Mesothelial cell of epicardium (in vitro differentiated cells): ENCODE measurements at regions not wholly inside any gene's neighbourhood (a gene's known extent, or its start where the extent isn't known, plus 50 kb on each side); places are given as distances from the start of the nearest gene placed in this dataset.
A peak's percentile ranks its signal among the peaks of the same experiment; 100 is the strongest.

Experiments used
- DNase-seq, 2 experiments: peaks; one replicate each; pipeline ENCODE4 v3.0.0; 2021; ENCODE audit warnings: low spot score in 2 of 2; ENCODE audit not compliant: unreplicated experiment in 2 of 2
- H3K27ac Mint-ChIP-seq: 2 replicates; pipeline ENCODE4 v1.8.0; 2021; ENCODE audit warnings: mixed read lengths
- H3K27me3 Mint-ChIP-seq: 2 replicates; pipeline ENCODE4 v1.8.0; 2021; ENCODE audit warnings: low read depth, mixed read lengths
- H3K36me3 Mint-ChIP-seq: 2 replicates; pipeline ENCODE4 v1.8.0; 2021; ENCODE audit warnings: mixed read lengths
- H3K4me1 Mint-ChIP-seq: 2 replicates; pipeline ENCODE4 v1.8.0; 2021; ENCODE audit warnings: mixed read lengths
- H3K4me3 Mint-ChIP-seq: 2 replicates; pipeline ENCODE4 v1.8.0; 2021; ENCODE audit warnings: mild to moderate bottlenecking, moderate library complexity, mixed read lengths
- H3K9me3 Mint-ChIP-seq: 2 replicates; pipeline ENCODE4 v1.8.0; 2021; ENCODE audit warnings: mixed read lengths
- TF ChIP-seq, protein P1 (sequence below): fragments of 200-600 bp; sonication (generic); IDR thresholded peaks from one replicate; pipeline ENCODE4 v1.5.0; 2021; ENCODE audit warnings: antibody characterized with exemption; ENCODE audit not compliant: unreplicated experiment

DNA sequence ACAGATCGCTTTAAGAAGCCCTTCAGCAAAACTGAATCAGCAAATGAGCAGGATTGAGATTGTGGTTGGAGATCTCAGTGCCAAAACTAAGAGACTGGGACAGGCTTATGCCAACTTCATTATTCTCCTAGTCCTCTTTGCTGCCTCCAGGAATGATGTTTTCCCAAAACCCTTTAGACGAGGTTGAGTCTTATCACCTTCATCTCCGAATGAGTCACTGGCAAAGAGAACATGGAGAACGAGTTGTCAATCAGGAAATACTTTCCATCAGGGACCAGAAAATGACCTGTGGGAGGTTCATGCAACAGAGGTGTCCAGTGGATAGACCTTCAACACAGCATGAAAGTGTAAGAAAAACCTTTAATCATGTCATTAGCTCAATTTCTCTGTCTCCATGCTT is 461.5 kb downstream of the RMST start:
- Mint-ChIP-seq H3K4me3 (no peak overlapping the region), H3K27me3 (no peaks in the 10 kb centered on the region), H3K9me3 (no peaks in the 10 kb centered on the region), H3K36me3 (no peaks in the 10 kb centered on the region), H3K27ac (no peak overlapping the region), H3K4me1 (peaks cover 4% of the 10 kb centered on the region)
- TF ChIP-seq, protein P1, sequence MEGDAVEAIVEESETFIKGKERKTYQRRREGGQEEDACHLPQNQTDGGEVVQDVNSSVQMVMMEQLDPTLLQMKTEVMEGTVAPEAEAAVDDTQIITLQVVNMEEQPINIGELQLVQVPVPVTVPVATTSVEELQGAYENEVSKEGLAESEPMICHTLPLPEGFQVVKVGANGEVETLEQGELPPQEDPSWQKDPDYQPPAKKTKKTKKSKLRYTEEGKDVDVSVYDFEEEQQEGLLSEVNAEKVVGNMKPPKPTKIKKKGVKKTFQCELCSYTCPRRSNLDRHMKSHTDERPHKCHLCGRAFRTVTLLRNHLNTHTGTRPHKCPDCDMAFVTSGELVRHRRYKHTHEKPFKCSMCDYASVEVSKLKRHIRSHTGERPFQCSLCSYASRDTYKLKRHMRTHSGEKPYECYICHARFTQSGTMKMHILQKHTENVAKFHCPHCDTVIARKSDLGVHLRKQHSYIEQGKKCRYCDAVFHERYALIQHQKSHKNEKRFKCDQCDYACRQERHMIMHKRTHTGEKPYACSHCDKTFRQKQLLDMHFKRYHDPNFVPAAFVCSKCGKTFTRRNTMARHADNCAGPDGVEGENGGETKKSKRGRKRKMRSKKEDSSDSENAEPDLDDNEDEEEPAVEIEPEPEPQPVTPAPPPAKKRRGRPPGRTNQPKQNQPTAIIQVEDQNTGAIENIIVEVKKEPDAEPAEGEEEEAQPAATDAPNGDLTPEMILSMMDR, result no peak
- DNase-seq, result no peak

DNA sequence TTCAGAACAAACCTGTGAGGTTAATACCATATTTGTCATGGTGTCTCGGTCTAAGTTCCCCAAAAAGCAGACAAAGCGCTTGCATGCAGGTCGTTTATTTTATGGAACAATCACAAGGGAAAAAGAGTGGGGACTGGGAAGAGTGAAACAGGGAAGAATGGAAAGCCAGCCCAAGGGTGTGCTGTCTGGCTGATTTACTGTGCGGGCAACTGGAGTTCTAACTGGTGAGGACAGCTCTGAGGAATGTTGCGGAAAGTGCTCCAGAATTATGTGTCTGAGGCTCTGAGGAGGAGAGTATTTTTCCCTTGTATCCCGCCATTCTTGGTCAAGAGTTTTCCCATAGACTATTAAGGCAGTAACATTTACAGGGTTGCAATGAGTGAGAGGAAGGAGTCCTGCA is 465.4 kb downstream of the RMST start:
- H3K27ac Mint-ChIP-seq, result peak overlapping the region; percentile 4
- TF ChIP-seq, protein P1, result no peak
- no peaks in the 10 kb centered on the region for H3K27me3 Mint-ChIP-seq
- H3K4me1 Mint-ChIP-seq, result peaks cover 4% of the 10 kb centered on the region
- no peaks in the 10 kb centered on the region for H3K36me3 Mint-ChIP-seq
- no peak for DNase-seq
- peaks cover 7% of the 10 kb centered on the region for H3K9me3 Mint-ChIP-seq
- H3K4me3 Mint-ChIP-seq, result no peak overlapping the region

DNA sequence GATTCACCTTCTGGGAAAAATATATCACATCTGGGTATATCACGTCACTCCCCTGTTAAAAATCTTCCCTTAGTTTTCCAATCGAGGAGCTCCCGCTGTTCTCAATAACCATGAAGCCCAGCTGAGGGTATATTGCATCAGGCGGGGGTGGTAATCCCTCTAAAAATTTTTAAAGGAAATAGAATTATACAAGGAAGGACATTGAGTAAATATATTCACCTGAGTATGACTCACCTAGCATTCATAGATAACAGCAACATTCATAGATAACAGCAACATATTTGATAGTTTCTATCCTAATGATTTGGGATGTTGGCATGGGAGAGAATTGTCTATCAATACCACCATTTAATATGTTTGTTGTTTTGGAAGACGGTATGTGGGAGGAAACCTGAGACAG is 473.6 kb downstream of the RMST start:
- Mint-ChIP-seq H3K9me3 (no peaks in the 10 kb centered on the region), H3K4me1 (peaks cover 8% of the 10 kb centered on the region), H3K27ac (no peak overlapping the region), H3K27me3 (peaks cover 2% of the 10 kb centered on the region), H3K36me3 (no peaks in the 10 kb centered on the region), H3K4me3 (no peak overlapping the region)
- TF ChIP-seq, protein P1, result no peak
- DNase-seq, result no peak

DNA sequence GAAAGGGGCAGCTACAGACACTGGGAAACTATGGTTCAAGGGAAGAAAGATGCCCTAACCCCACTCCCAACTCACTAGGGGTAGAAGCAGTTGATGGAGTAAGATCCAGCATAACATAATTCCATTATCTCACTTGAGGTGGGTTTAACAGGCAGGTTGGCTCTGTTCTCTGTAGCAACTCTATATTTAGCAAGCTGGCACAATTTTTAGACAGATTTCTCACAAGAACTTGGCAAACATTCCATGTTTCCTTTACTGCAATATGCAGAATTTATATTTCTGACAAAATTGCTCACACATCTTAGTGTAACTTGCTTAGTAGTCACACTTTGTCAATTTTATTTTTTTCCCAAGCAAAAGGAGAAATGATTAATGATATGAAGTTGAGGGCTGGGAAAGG is 475.4 kb downstream of the RMST start:
- TF ChIP-seq, protein P1, result no peak
- Mint-ChIP-seq H3K4me1 (peaks cover 8% of the 10 kb centered on the region), H3K4me3 (no peak overlapping the region), H3K27ac (no peak overlapping the region), H3K27me3 (peaks cover 2% of the 10 kb centered on the region), H3K36me3 (no peaks in the 10 kb centered on the region), H3K9me3 (no peaks in the 10 kb centered on the region)
- no peak for DNase-seq

DNA sequence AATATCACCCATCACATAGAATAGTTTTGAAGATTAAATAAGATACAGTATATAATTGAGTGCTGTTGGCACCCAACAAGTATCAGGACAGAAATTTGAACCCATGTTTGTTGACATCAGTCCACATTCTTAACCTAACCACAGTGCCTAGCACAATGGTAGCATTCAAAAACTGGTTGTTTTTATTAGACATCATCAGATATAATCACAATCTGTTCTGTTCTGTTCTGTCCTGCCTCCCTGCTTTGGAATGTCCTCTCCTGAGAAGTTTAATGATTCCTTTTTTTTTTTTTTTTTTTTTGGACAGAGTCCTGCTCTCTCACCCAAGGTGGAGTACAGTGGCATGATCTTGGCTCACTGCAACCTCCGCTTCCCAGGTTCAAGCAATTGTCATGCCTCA is 476.6 kb downstream of the RMST start:
- H3K36me3 Mint-ChIP-seq, result no peaks in the 10 kb centered on the region
- H3K4me3 Mint-ChIP-seq, result no peak overlapping the region
- DNase-seq, result no peak
- TF ChIP-seq, protein P1, result no peak
- H3K4me1 Mint-ChIP-seq, result peaks cover 8% of the 10 kb centered on the region
- no peaks in the 10 kb centered on the region for H3K9me3 Mint-ChIP-seq
- no peaks in the 10 kb centered on the region for H3K27me3 Mint-ChIP-seq
- no peak overlapping the region for H3K27ac Mint-ChIP-seq

DNA sequence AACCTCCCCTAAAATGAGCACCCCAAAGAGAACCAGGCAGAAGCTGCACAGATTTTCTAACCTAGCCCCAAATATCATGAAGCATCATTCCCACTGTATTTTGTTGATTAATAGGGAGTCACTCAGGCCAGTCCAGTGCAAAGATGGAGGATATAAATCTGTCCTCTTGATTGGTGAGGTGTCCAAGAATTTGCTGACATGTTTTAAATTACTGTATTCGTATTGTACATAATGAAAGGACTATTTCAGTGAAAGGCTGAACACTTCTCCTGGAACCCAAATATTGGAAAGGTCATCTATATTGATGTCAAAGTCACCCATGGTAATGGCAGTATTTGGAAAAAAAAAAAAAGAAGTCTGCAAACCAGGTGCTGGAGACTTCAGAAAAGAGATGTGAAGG is 477.5 kb downstream of the RMST start:
- Mint-ChIP-seq H3K27me3 (no peaks in the 10 kb centered on the region), H3K9me3 (no peaks in the 10 kb centered on the region), H3K4me3 (no peak overlapping the region), H3K36me3 (no peaks in the 10 kb centered on the region), H3K4me1 (peaks cover 8% of the 10 kb centered on the region), H3K27ac (no peak overlapping the region)
- TF ChIP-seq, protein P1, result no peak
- no peak for DNase-seq
